Endodermal cell (in vitro differentiated cells): ENCODE measurements at regions not wholly inside any gene's neighbourhood (a gene's known extent, or its start where the extent isn't known, plus 50 kb on each side); places are given as distances from the start of the nearest gene placed in this dataset.

Experiments
- DNase-seq: peaks from one replicate; pipeline ENCODE4 v3.0.0-alpha.2; 2017
- H3K27ac ChIP-seq: 2 replicates; pipeline ENCODE4 v1.5.1; 2013; ENCODE audit warnings: mild to moderate bottlenecking, low read depth, low read length, moderate library complexity
- H3K27me3 ChIP-seq: 2 replicates; pipeline ENCODE4 v1.6.1; 2013; ENCODE audit warnings: mild to moderate bottlenecking, low read length, moderate library complexity; ENCODE audit not compliant: insufficient read depth, control insufficient read depth, poor library complexity, severe bottlenecking
- H3K36me3 ChIP-seq: 2 replicates; pipeline ENCODE4 v1.7.0; 2013; ENCODE audit warnings: mild to moderate bottlenecking, low read length, moderate library complexity; ENCODE audit not compliant: control insufficient read depth, insufficient read depth
- H3K4me1 ChIP-seq: one replicate; pipeline ENCODE4 v1.7.0; 2013; ENCODE audit warnings: low read length; ENCODE audit not compliant: control insufficient read depth, insufficient read depth
- H3K4me3 ChIP-seq: 2 replicates; pipeline ENCODE4 v1.5.1; 2013; ENCODE audit warnings: mild to moderate bottlenecking, low read length, moderate library complexity
- H3K9ac ChIP-seq: 2 replicates; pipeline ENCODE4 v1.6.1; 2013; ENCODE audit warnings: mild to moderate bottlenecking, low read length, moderate library complexity; ENCODE audit not compliant: poor library complexity, severe bottlenecking; ENCODE audit errors: extremely low read depth
- H3K9me3 ChIP-seq: 2 replicates; pipeline ENCODE4 v1.6.1; 2013; ENCODE audit warnings: mild to moderate bottlenecking, low read length, moderate library complexity; ENCODE audit not compliant: control insufficient read depth
- H3K27ac Mint-ChIP-seq: 2 replicates; pipeline ENCODE4 v1.8.0; 2020; ENCODE audit warnings: mixed read lengths
- H3K27me3 Mint-ChIP-seq: 2 replicates; pipeline ENCODE4 v1.8.0; 2021; ENCODE audit warnings: mild to moderate bottlenecking, mixed read lengths; ENCODE audit not compliant: insufficient read depth
- H3K36me3 Mint-ChIP-seq: 2 replicates; pipeline ENCODE4 v1.8.0; 2020; ENCODE audit warnings: low read depth, mixed read lengths
- H3K4me1 Mint-ChIP-seq: 2 replicates; pipeline ENCODE4 v1.8.0; 2020; ENCODE audit warnings: mixed read lengths
- H3K4me3 Mint-ChIP-seq: 2 replicates; pipeline ENCODE4 v1.8.0; 2020; ENCODE audit warnings: mild to moderate bottlenecking, moderate library complexity, mixed read lengths
- H3K9me3 Mint-ChIP-seq: 2 replicates; pipeline ENCODE4 v1.8.0; 2020; ENCODE audit warnings: mild to moderate bottlenecking, mixed read lengths
- WGBS, 2 experiments: methylation state at CpG; one replicate each; pipeline versions ENCODE4 v1.1.5 to v1.1.7; 2013; ENCODE audit warnings: missing lambda C conversion rate in 2 of 2, mixed read lengths in 1 of 2; ENCODE audit not compliant: insufficient coverage in 1 of 2, insufficient read length in 1 of 2; 5-methylcytosine and 5-hydroxymethylcytosine counted together
- TF ChIP-seq, protein P1 (sequence below): fragments of 200-600 bp; sonication (generic); conservative IDR thresholded peaks from 2 replicates; pipeline ENCODE4 v1.5.0; 2021; ENCODE audit warnings: antibody characterized with exemption, mild to moderate bottlenecking

DNA sequence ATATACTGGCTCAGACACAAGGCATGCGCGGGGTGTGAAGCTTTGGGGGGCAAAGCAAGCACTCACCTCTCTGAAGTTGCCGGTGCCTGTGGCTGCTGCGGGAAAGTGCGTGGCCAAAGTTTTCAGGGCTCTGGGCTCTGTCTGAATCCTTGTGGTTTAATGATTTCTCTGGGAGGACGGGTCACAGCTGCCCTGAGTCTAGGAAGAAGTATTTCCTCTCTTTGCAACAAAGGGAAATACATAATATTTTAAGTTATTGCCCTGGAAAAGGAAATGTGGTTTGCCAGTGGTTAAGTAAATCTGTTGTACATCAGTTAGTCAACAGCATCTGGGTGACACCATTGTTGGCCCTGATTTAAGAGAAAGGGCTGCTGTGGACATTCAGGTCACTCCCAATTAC lies 56.7 kb upstream of the ZDBF2 start:
- Mint-ChIP-seq H3K27ac (no peak overlapping the region), H3K9me3 (no peaks in the 10 kb centered on the region), H3K4me3 (no peak overlapping the region), H3K4me1 (peaks cover 19% of the 10 kb centered on the region), H3K27me3 (peaks cover 31% of the 10 kb centered on the region), H3K36me3 (no peaks in the 10 kb centered on the region)
- Histone ChIP-seq H3K4me1 (peaks cover 4% of the 10 kb centered on the region), H3K36me3 (no peaks in the 10 kb centered on the region), H3K27ac (peak overlapping the region; percentile 71), H3K27me3 (peaks cover 50% of the 10 kb centered on the region), H3K4me3 (no peak overlapping the region), H3K9ac (no peak overlapping the region), H3K9me3 (peaks cover 5% of the 10 kb centered on the region)
- 75 to 85% methylated on average over 4 to 6 of the region's 6 CpGs for WGBS, 2 experiments
- DNase-seq: no peak
- TF ChIP-seq, protein P1, sequence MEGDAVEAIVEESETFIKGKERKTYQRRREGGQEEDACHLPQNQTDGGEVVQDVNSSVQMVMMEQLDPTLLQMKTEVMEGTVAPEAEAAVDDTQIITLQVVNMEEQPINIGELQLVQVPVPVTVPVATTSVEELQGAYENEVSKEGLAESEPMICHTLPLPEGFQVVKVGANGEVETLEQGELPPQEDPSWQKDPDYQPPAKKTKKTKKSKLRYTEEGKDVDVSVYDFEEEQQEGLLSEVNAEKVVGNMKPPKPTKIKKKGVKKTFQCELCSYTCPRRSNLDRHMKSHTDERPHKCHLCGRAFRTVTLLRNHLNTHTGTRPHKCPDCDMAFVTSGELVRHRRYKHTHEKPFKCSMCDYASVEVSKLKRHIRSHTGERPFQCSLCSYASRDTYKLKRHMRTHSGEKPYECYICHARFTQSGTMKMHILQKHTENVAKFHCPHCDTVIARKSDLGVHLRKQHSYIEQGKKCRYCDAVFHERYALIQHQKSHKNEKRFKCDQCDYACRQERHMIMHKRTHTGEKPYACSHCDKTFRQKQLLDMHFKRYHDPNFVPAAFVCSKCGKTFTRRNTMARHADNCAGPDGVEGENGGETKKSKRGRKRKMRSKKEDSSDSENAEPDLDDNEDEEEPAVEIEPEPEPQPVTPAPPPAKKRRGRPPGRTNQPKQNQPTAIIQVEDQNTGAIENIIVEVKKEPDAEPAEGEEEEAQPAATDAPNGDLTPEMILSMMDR: no peak

DNA sequence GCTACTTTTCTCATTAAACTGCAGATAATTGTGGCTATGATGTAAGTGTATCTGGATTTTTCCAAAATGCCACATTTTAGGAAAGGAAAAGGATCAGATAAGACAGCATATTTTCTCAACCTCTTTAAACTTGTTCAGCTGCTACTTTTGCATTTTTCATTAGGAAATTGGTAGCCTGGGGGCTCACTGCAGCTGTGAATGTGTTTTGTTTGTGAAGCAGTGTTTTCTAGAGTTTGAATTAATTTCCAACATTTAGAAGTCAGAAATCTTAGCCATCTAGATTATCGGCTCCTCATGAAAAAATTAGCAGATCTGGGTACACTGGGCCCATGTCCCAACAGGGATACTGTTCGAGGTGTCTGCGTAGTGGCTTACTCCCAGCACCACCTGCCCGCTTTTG lies 56.3 kb upstream of the ZDBF2 start:
- Mint-ChIP-seq H3K4me3 (no peak overlapping the region), H3K36me3 (no peaks in the 10 kb centered on the region), H3K27me3 (peaks cover 27% of the 10 kb centered on the region), H3K9me3 (no peaks in the 10 kb centered on the region), H3K27ac (no peak overlapping the region), H3K4me1 (peaks cover 15% of the 10 kb centered on the region)
- TF ChIP-seq, protein P1: no peak
- Histone ChIP-seq H3K36me3 (no peaks in the 10 kb centered on the region), H3K9ac (no peak overlapping the region), H3K27me3 (peaks cover 46% of the 10 kb centered on the region), H3K9me3 (peaks cover 5% of the 10 kb centered on the region), H3K4me1 (peaks cover 4% of the 10 kb centered on the region), H3K27ac (peak overlapping the region; percentile 71), H3K4me3 (no peak overlapping the region)
- DNase-seq: no peak
- WGBS, 2 experiments: 93 to 94% methylated on average over 4 of the region's 4 CpGs

DNA sequence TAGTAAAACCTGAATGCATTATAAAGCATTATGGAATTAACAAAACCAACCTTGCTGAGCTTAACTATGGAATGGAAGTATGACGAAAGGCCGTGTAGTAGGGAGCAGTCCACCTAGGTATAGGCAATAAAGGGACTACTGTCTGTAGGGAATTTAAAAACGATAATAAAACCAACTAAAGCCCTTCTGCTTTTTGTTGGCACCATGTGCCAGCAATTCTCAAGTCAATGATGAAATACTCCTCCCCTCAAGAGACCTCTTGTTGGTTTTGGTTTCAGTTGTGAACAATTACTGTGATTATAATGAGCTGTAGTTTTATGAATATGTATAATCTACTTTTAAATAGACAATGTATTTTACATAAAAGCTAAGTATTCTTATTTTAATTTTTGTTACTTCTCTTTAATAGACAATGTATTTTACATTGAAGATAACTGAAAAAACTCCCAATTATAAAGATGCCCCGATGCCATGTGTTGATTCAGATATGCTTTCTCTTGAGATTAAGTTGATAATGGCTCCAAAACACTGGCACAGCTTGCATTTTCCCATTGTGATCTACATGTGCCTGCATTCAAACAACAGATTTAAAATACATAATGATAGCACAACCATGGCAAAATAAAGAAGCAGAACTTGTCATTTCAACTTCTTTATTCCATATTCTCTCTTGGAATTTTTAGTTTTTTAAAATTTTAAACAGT lies 55.5 kb upstream of the ZDBF2 start:
- Histone ChIP-seq H3K9ac (no peak overlapping the region), H3K36me3 (no peaks in the 10 kb centered on the region), H3K27ac (no peak overlapping the region), H3K4me1 (peaks cover 4% of the 10 kb centered on the region), H3K4me3 (no peak overlapping the region), H3K27me3 (peaks cover 39% of the 10 kb centered on the region), H3K9me3 (peaks cover 5% of the 10 kb centered on the region)
- WGBS, 2 experiments: 83 to 90% methylated on average over 2 to 4 of the region's 4 CpGs
- H3K4me1 Mint-ChIP-seq: peaks cover 11% of the 10 kb centered on the region
- no peak overlapping the region for H3K4me3 Mint-ChIP-seq
- no peak for DNase-seq
- H3K9me3 Mint-ChIP-seq: no peaks in the 10 kb centered on the region
- no peaks in the 10 kb centered on the region for H3K36me3 Mint-ChIP-seq
- H3K27me3 Mint-ChIP-seq: peaks cover 20% of the 10 kb centered on the region
- no peak overlapping the region for H3K27ac Mint-ChIP-seq
- TF ChIP-seq, protein P1: no peak
